NCI-H2029 (cell line): ENCODE measurements at regions not wholly inside any gene's neighbourhood (a gene's known extent, or its start where the extent isn't known, plus 50 kb on each side); places are given as distances from the start of the nearest gene placed in this dataset.
"Not testable (repeated sequence)": the region's sequence is repeated elsewhere in the genome, so short reads cannot be mapped to it uniquely, and the experiment has no call there.

Source experiments
- DNase-seq: peaks from one replicate; lab custom pipeline; 2025; lab: John Stamatoyannopoulos, UW

- DNase-seq: no peak
Measured at GRCh38 chr14:87430214-87430613, 562.8 kb downstream of the GALC start.

DNA sequence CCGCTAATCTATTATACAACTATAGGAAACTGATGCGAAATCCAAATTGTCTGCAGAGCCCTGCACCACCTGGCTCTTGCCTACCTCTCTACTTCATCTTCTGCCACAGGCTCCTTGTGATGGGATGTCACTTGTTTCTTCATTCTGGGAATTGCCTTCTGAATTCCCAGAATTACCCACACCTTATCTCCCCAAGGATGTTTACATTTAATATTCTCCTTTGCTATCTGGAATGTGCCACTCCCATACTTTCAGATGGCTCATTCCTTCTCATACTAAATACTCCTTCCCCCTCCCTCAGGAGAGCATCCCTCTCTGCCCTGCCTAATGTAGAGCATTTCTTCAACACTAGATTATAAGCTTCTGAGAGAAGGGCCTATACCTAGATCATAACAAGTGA, 573.1 kb downstream of the GALC start:
- no peak for DNase-seq

GRCh38 chr14:87411370-87411769, 581.6 kb downstream of the GALC start:
- no peak for DNase-seq

- DNase-seq: no peak
Measured at GRCh38 chr14:87409393-87409792, 583.6 kb downstream of the GALC start.

GRCh38 chr14:87407344-87407743, 585.6 kb downstream of the GALC start:
- no peak for DNase-seq

DNA sequence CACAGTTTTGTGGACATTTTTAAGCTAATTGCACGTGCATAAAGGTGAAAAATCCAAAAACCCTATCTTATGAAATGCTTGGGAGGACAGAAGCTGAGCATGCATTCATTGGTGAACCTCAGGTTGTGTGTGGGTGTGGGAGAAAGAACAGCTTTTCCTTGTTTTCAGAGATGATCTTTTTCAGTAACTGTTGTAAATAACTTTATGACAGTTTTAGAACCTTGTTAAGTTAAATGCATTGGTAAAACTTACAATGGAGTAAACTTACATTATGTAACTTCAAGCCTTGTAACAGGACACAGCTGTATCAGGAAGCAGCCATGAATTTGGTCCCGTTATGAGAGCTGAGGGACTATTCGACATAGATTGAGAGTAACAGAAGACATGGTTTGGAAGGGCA, 587.4 kb downstream of the GALC start:
- DNase-seq: no peak

- no peak for DNase-seq
Measured at GRCh38 chr14:87397499-87397898, 595.5 kb downstream of the GALC start.

GRCh38 chr14:87391066-87391465, 601.9 kb downstream of the GALC start:
- DNase-seq: no peak

GRCh38 chr14:87388946-87389345, 604.0 kb downstream of the GALC start:
- DNase-seq: no peak

DNA sequence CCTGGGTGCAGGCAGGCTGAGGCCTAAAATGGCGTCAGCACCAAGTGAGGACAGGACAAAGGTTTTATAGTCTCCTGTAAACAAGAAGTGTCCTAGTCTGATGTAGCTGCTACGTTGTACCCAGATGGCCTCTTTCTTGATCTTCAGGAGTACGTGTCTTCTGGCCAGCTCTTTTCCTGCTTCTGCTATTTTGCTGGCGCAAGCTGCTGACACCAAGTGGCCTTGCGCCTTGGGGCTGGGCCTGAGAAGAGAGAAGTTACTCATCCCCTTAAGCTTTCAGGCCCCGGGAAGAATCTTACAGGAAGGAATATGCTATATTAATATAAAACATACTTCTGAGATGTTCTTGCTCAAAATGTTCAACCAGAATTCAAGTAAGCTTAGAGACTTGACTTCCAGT, 605.2 kb downstream of the GALC start:
- DNase-seq: no peak

- DNase-seq: no peak
Measured at GRCh38 chr14:87386524-87386923, 606.5 kb downstream of the GALC start.

GRCh38 chr14:87380054-87380453, 612.9 kb downstream of the GALC start:
- no peak for DNase-seq

GRCh38 chr14:87368751-87369150, 624.2 kb downstream of the GALC start:
- no peak for DNase-seq

GRCh38 chr14:87360246-87360645, 632.7 kb downstream of the GALC start:
- not testable (repeated sequence) for DNase-seq

DNA sequence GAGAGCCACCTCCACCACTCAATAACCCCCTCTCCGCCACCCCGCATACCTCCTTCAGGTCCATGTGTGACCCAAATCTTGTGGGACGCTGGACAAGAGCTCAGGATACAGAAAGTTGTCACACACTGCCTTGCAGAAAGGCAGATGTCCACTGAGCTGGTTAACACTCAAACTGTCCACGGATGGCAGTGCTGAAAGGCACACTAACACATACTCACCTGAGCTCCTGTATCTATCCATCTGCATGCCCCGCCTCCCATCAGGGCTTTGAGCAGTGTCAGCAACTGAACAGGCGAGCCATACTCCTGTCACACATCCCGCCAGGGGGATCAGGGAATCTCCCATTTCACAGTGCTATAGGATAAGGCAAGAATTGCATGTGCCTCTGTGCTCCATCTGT, 642.0 kb downstream of the GALC start:
- no peak for DNase-seq

DNA sequence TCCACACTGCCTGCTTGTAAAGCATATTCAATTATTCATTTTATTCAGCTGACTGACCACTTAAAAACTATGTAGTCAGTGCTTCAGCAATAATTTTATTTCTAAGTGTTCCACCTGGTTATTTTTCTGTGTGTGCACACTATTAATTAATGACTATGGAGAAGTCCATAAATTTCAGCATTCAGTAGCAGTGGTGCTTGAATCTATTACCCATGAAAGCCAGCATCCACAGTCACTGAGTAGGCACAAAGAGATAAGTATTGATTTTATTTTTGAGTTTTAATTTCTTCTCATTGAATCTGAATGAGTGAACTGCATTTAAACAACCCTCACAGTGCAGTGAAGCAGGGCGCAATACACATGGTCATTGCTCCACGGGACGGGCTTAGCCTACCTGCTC, 643.1 kb downstream of the GALC start:
- DNase-seq: no peak

GRCh38 chr14:87343652-87344051, 649.3 kb downstream of the GALC start:
- no peak for DNase-seq

DNA sequence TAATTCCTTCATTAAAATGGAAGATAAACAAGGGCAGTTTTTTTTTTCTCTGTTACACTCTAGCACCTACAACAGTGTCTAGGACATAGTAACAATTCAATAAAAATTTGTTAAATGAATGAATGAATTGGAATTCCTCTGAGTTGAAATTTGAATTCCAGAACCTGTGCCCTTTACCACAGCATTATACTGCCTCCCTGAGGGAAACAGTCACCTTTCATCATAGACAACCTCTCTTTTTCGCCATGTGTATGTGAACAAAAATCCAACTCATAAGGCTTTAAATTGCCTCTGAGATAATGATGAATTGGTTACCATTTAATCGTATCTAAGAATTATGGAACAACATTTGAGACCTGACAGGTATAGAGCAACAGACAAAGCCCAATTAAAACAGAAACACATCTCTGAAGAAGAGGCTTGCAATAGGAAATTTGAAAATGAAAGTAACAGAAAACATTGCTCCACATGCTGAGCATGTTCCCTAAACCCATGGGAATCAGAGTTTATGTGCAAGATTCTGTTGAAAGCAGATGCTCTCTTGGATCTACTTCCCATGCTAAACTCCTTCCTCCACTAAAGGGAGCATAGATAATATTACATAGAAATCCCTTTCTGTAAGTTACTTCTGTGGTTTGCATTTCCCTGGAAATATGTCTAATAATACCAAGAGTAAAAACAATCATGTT, 657.8 kb downstream of the GALC start:
- no peak for DNase-seq

GRCh38 chr14:87331991-87332390, 661.0 kb downstream of the GALC start:
- DNase-seq: no peak

DNA sequence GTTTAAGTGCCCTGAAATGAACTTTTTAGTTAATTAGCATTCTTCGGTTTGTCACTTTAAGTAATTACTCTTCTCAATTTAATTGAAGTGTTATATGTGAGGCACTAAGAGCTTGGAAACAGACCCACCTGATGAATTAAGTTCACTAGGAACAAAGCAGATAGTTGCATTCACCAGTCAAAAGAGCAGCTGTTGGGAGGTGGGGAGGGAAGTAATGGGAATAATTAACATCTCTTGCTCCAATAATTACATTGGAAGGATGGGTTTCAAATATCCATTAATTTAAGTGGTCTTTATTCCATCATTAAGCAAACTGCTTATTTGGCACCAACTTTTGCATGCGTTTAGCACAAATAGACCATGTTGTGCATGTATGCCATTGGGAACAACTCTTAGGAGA, 667.2 kb downstream of the GALC start:
- DNase-seq: no peak

DNA sequence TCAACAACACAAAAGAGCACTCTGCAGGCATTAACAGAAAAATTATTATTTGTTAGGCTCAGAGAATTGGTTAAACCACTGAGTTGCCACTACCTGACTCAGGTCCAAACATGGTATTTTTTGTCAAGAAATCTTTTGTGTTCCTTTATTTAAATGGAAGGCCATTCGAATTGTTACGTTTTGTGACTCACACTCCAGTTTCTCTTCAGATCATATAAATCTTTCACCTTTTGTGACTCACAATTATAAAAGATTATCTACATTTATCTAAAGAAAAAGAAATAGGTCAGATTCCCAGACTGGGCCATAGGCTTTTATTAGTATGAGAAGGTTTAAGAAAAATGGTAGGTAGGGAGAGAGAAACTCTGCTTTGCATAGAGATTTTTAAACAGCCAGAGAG, 669.8 kb downstream of the GALC start:
- DNase-seq: no peak

DNA sequence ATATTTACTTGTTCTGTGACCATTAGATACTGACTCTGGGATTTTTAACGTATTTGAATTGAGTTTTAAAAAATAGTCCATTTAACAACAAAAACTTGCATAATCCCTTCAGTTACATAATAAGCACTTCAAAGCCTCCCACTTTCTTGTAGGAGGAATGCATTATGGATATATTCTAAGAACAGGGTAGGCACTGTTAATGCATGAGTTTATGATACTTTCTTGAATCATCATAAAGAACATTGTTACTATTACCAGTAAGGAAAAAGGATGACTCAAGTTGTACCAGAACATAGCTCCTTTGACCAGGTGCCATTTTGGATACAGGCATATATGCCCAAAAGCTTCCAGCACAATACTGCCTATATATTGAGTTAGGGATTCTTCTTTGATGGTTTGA, 671.4 kb downstream of the GALC start:
- no peak for DNase-seq

GRCh38 chr14:87312894-87313205, 680.1 kb downstream of the GALC start:
- DNase-seq: no peak

- no peak for DNase-seq
Measured at GRCh38 chr14:87312169-87312893, 680.7 kb downstream of the GALC start.
